H1 (cell line): ENCODE measurements at regions not wholly inside any gene's neighbourhood (a gene's known extent, or its start where the extent isn't known, plus 50 kb on each side); places are given as distances from the start of the nearest gene placed in this dataset.

Experiments used
- CTCF ChIA-PET: fragments of 300-600 bp; sonication (Branson Sonifier 250); formaldehyde crosslinking; loops from one replicate; lab custom pipeline; 2021; ENCODE audit not compliant: partially characterized antibody; lab: Charles Lee
- POLR2A ChIA-PET: fragments of 300-600 bp; sonication (Branson Sonifier 250); formaldehyde crosslinking; loops from one replicate; lab custom pipeline; 2021; ENCODE audit warnings: inconsistent platforms; ENCODE audit not compliant: partially characterized antibody; lab: Charles Lee
- DNase-seq, 2 experiments: peaks; one replicate each; pipeline versions ENCODE4 v3.0.0 to v3.0.0-alpha.2; 2010 to 2022; ENCODE audit warnings: low spot score in 2 of 2, low read depth in 1 of 2, mixed read lengths in 1 of 2
- FAIRE-seq: peaks from 2 replicates; lab custom pipeline; 2011; peaks lifted over from hg19 to GRCh38; lab: Jason Lieb, UNC
- H2AFZ ChIP-seq: 2 replicates; pipeline ENCODE4 v1.8.1; 2012; ENCODE audit warnings: low read length, inconsistent platforms
- H2AK5ac ChIP-seq: 2 replicates; pipeline ENCODE4 v1.6.1; 2013; ENCODE audit warnings: low read depth, low read length
- H2BK120ac ChIP-seq: replicated peaks from 2 replicates; pipeline ENCODE3; 2013; ENCODE audit warnings: low read depth, low read length, inconsistent platforms
- H2BK12ac ChIP-seq: 2 replicates; pipeline ENCODE4 v1.6.1; 2013; ENCODE audit warnings: low read depth, low read length
- H2BK15ac ChIP-seq: 2 replicates; pipeline ENCODE4 v1.6.1; 2013; ENCODE audit warnings: low read length
- H2BK20ac ChIP-seq: 2 replicates; pipeline ENCODE4 v1.6.1; 2013; ENCODE audit warnings: low read length
- H2BK5ac ChIP-seq: 2 replicates; pipeline ENCODE4 v1.6.1; 2013; ENCODE audit warnings: low read depth, low read length
- H3K14ac ChIP-seq: 2 replicates; pipeline ENCODE4 v1.6.1; 2013; ENCODE audit warnings: inconsistent platforms; ENCODE audit not compliant: insufficient read length
- H3K18ac ChIP-seq: 2 replicates; pipeline ENCODE4 v1.6.1; 2013; ENCODE audit warnings: low read length; ENCODE audit errors: extremely low read depth
- H3K23ac ChIP-seq: 2 replicates; pipeline ENCODE4 v1.6.1; 2013; ENCODE audit warnings: inconsistent platforms; ENCODE audit not compliant: insufficient read length
- H3K23me2 ChIP-seq: 2 replicates; pipeline ENCODE4 v1.6.1; 2013; ENCODE audit warnings: low read depth, low read length
- H3K27ac ChIP-seq: 2 replicates; pipeline ENCODE4 v1.6.1; 2011; ENCODE audit warnings: low read depth, low read length, inconsistent platforms
- H3K27me3 ChIP-seq, 4 experiments: replicated peaks in 1 of 4; 1 replicate in 1 of 4; 2 replicates in 3 of 4; pipeline versions ENCODE4 v1.6.1 to v1.8.1; 2011 to 2013; ENCODE audit warnings: low read length in 3 of 4, mild to moderate bottlenecking in 3 of 4, inconsistent platforms in 2 of 4, mixed read lengths in 2 of 4, moderate library complexity in 1 of 4; ENCODE audit not compliant: control insufficient read depth in 3 of 4, insufficient read depth in 3 of 4; ENCODE audit errors: extremely low read depth in 1 of 4
- H3K36me3 ChIP-seq, 4 experiments: 2 replicates each; pipeline versions ENCODE4 v1.6.1 to v1.8.1; 2011 to 2013; ENCODE audit warnings: mild to moderate bottlenecking in 4 of 4, low read length in 3 of 4, moderate library complexity in 2 of 4, control low read depth in 1 of 4, inconsistent platforms in 1 of 4; ENCODE audit not compliant: insufficient read depth in 4 of 4, control insufficient read depth in 2 of 4
- H3K4ac ChIP-seq: replicated peaks from 2 replicates; pipeline ENCODE3; 2013; ENCODE audit warnings: low read length, low read depth, mixed read lengths, inconsistent platforms; ENCODE audit not compliant: insufficient read length
- H3K4me1 ChIP-seq, 4 experiments: replicated peaks in 1 of 4; 1 replicate in 1 of 4; 2 replicates in 3 of 4; pipeline versions ENCODE4 v1.6.1 to v1.8.1; 2011 to 2013; ENCODE audit warnings: low read length in 3 of 4, inconsistent platforms in 2 of 4, mixed read lengths in 1 of 4; ENCODE audit not compliant: insufficient read depth in 4 of 4, control insufficient read depth in 3 of 4
- H3K4me2 ChIP-seq, 2 experiments: 2 replicates each; pipeline versions ENCODE4 v1.6.1 to v1.8.1; 2011 to 2013; ENCODE audit warnings: low read depth in 2 of 2, low read length in 2 of 2, control low read depth in 1 of 2, inconsistent platforms in 1 of 2, mild to moderate bottlenecking in 1 of 2; ENCODE audit not compliant: insufficient read depth in 1 of 2
- H3K4me3 ChIP-seq, 4 experiments: fragments of 200-600, 300-600 bp in 1 of 4; sonication (generic), shearing (Covaris generic), sonication (Bioruptor Twin) in 1 of 4; 2 replicates each; pipeline versions ENCODE4 v1.5.1 to v1.8.1; 2011 to 2016; ENCODE audit warnings: low read length in 4 of 4, low read depth in 3 of 4, control low read depth in 2 of 4, inconsistent platforms in 2 of 4, mild to moderate bottlenecking in 2 of 4, mixed read lengths in 1 of 4, moderate library complexity in 1 of 4; ENCODE audit not compliant: insufficient read depth in 2 of 4; ENCODE audit errors: extremely low read depth in 1 of 4
- H3K56ac ChIP-seq: replicated peaks from 2 replicates; pipeline ENCODE3; 2013; ENCODE audit warnings: low read depth, mild to moderate bottlenecking, mixed read lengths, low read length, inconsistent platforms; ENCODE audit not compliant: insufficient read length
- H3K79me1 ChIP-seq: 2 replicates; pipeline ENCODE4 v1.6.1; 2013; ENCODE audit warnings: low read depth, low read length, control low read depth
- H3K79me2 ChIP-seq, 2 experiments: 2 replicates each; pipeline versions ENCODE4 v1.6.1 to v1.8.1; 2012 to 2013; ENCODE audit warnings: low read length in 2 of 2, mild to moderate bottlenecking in 2 of 2, inconsistent platforms in 1 of 2; ENCODE audit not compliant: insufficient read depth in 2 of 2, control insufficient read depth in 1 of 2
- H3K9ac ChIP-seq, 4 experiments: replicated peaks in 1 of 4; 1 replicate in 1 of 4; 2 replicates in 3 of 4; pipeline versions ENCODE4 v1.6.1 to v1.8.1; 2011 to 2013; ENCODE audit warnings: low read depth in 3 of 4, low read length in 3 of 4, control low read depth in 2 of 4, mild to moderate bottlenecking in 2 of 4, moderate library complexity in 2 of 4, inconsistent platforms in 1 of 4; ENCODE audit errors: extremely low read depth in 1 of 4
- H3K9me3 ChIP-seq, 2 experiments: 2 replicates each; pipeline versions ENCODE4 v1.6.1 to v1.8.1; 2012 to 2013; ENCODE audit warnings: mild to moderate bottlenecking in 2 of 2, moderate library complexity in 2 of 2, control low read depth in 1 of 2, inconsistent platforms in 1 of 2, low read depth in 1 of 2, low read length in 1 of 2, mixed read lengths in 1 of 2; ENCODE audit not compliant: insufficient read depth in 2 of 2
- H4K20me1 ChIP-seq, 2 experiments: replicated peaks in 1 of 2; 2 replicates each; pipeline versions ENCODE3 to v1.8.1; 2011 to 2013; ENCODE audit warnings: inconsistent platforms in 2 of 2, low read length in 2 of 2, mild to moderate bottlenecking in 1 of 2; ENCODE audit not compliant: insufficient read depth in 2 of 2, control insufficient read depth in 1 of 2
- H4K5ac ChIP-seq: 2 replicates; pipeline ENCODE4 v1.6.1; 2013; ENCODE audit warnings: low read length, low read depth, mixed read lengths, inconsistent platforms; ENCODE audit not compliant: insufficient read length
- H4K8ac ChIP-seq: 2 replicates; pipeline ENCODE4 v1.8.0; 2013; ENCODE audit warnings: mild to moderate bottlenecking, moderate library complexity, low read length, inconsistent platforms; ENCODE audit not compliant: insufficient read depth; ENCODE audit errors: extremely low read depth
- H4K91ac ChIP-seq: replicated peaks from 2 replicates; pipeline ENCODE3; 2013; ENCODE audit warnings: low read length, mixed read lengths, inconsistent platforms; ENCODE audit not compliant: insufficient read length
- BRCA1 ChIP-seq: IDR thresholded peaks from 2 replicates; pipeline ENCODE4 v1.6.1; 2012; ENCODE audit warnings: low read depth, low read length, improper control_type of control experiment
- CHD2 ChIP-seq: IDR thresholded peaks from 2 replicates; pipeline ENCODE4 v1.6.1; 2012; ENCODE audit warnings: low read length, improper control_type of control experiment
- EGR1 ChIP-seq: IDR thresholded peaks from 2 replicates; pipeline ENCODE4 v1.6.1; 2011; ENCODE audit warnings: low read depth, low read length, borderline replicate concordance
- JUND ChIP-seq: IDR thresholded peaks from 2 replicates; pipeline ENCODE4 v1.6.1; 2011; ENCODE audit warnings: mild to moderate bottlenecking, improper control_type of control experiment, low read length
- POLR2A ChIP-seq, 2 experiments: IDR thresholded peaks; 1 replicate in 1 of 2; 2 replicates in 1 of 2; pipeline ENCODE4 v1.6.1; 2011; ENCODE audit warnings: low read depth in 2 of 2, low read length in 2 of 2, mild to moderate bottlenecking in 2 of 2; ENCODE audit errors: control extremely low read depth in 1 of 2
- POLR2AphosphoS5 ChIP-seq: IDR thresholded peaks from 2 replicates; pipeline ENCODE4 v1.6.1; 2011; ENCODE audit warnings: low read depth, low read length
- SIRT6 ChIP-seq: IDR thresholded peaks from one replicate; pipeline ENCODE4 v1.7.1; 2012; ENCODE audit warnings: low read length, inconsistent platforms
- SRF ChIP-seq: IDR thresholded peaks from 2 replicates; pipeline ENCODE4 v1.6.1; 2011; ENCODE audit warnings: mild to moderate bottlenecking, low read depth, low read length, moderate library complexity
- TAF1 ChIP-seq: IDR thresholded peaks from 2 replicates; pipeline ENCODE4 v1.6.1; 2011; ENCODE audit warnings: mild to moderate bottlenecking, low read depth, low read length
- WGBS, 2 experiments: shearing (Covaris generic) in 1 of 2; methylation state at CpG; one replicate each; pipeline versions ENCODE4 v1.1.6 to v1.1.7; 2013 to 2015; ENCODE audit warnings: low lambda C conversion rate in 2 of 2, mixed read lengths in 2 of 2, inconsistent platforms in 1 of 2, low coverage in 1 of 2, missing lambda C conversion rate in 1 of 2; ENCODE audit not compliant: insufficient replicate concordance in 2 of 2, insufficient coverage in 1 of 2, insufficient read length in 1 of 2; ENCODE audit errors: extremely low coverage in 1 of 2, missing lambda C conversion rate in 1 of 2; 5-methylcytosine and 5-hydroxymethylcytosine counted together

- DNase-seq (no peak), FAIRE-seq (no peak)
- ChIA-PET CTCF (no interaction called here), POLR2A (no interaction called here)
- no peak for TF ChIP-seq BRCA1
- TF ChIP-seq TAF1: no peak
- no peak for TF ChIP-seq SIRT6
- TF ChIP-seq JUND: no peak
- TF ChIP-seq POLR2A (IDR thresholded peaks at IDR 0.05; ENCODE audit: control extremely low read depth in 1 of 2, low read depth in 2 of 2, low read length in 2 of 2): no peak
- TF ChIP-seq EGR1: no peak
- TF ChIP-seq POLR2AphosphoS5: no peak
- no peak for TF ChIP-seq CHD2
- TF ChIP-seq SRF: no peak
- H2BK20ac ChIP-seq: no peak overlapping the region
- no peaks in the 10 kb centered on the region for H4K20me1 ChIP-seq
- no peak overlapping the region for H3K4me2 ChIP-seq
- H3K23ac ChIP-seq: no peak overlapping the region
- no peak overlapping the region for H2AFZ ChIP-seq
- no peak overlapping the region for H4K5ac ChIP-seq
- H3K27me3 ChIP-seq: no peaks in the 10 kb centered on the region
- H3K36me3 ChIP-seq: no peaks in the 10 kb centered on the region
- no peak overlapping the region for H3K18ac ChIP-seq
- H4K8ac ChIP-seq: no peak overlapping the region
- H2BK12ac ChIP-seq: no peak overlapping the region
- no peak overlapping the region for H3K4me3 ChIP-seq
- no peak overlapping the region for H3K56ac ChIP-seq
- H3K79me1 ChIP-seq: no peaks in the 10 kb centered on the region
- H2BK120ac ChIP-seq: no peak overlapping the region
- H2BK5ac ChIP-seq: no peak overlapping the region
- no peaks in the 10 kb centered on the region for H3K4me1 ChIP-seq
- H3K23me2 ChIP-seq: no peaks in the 10 kb centered on the region
- no peaks in the 10 kb centered on the region for H3K79me2 ChIP-seq
- H3K14ac ChIP-seq: no peak overlapping the region
- H3K27ac ChIP-seq: no peak overlapping the region
- no peak overlapping the region for H4K91ac ChIP-seq
- H3K9me3 ChIP-seq: no peaks in the 10 kb centered on the region
- WGBS, 2 experiments: 96% methylated on average over 1 of the region's 1 CpG; no CpG with 5 or more reads in 1 of the 2 experiments
- no peak overlapping the region for H3K4ac ChIP-seq
- H3K9ac ChIP-seq: no peak overlapping the region
- no peak overlapping the region for H2AK5ac ChIP-seq
- H2BK15ac ChIP-seq: no peak overlapping the region
Observed at GRCh38 chr10:31652038-31652437, 276.6 kb downstream of the ARHGAP12 start.
